HepG2 (cell line): ENCODE measurements at regions not wholly inside any gene's neighbourhood (a gene's known extent, or its start where the extent isn't known, plus 50 kb on each side); places are given as distances from the start of the nearest gene placed in this dataset.

Experiments
- ELF1 ChIP-seq: sonication (generic); formaldehyde crosslinking; IDR thresholded peaks from 2 replicates; pipeline ENCODE4 v1.4.0; 2020; ENCODE audit warnings: missing genetic modification reagents
- IRX3 ChIP-seq: sonication (generic); formaldehyde crosslinking; IDR thresholded peaks from 2 replicates; pipeline ENCODE4 v1.8.1; 2023; ENCODE audit warnings: mild to moderate bottlenecking, low read depth, missing genetic modification reagents, borderline replicate concordance
- SIN3A ChIP-seq: IDR thresholded peaks from 2 replicates; pipeline ENCODE4 v1.6.1; 2011; ENCODE audit warnings: low read depth, mild to moderate bottlenecking, control low read depth, low read length, borderline replicate concordance
- TF ChIP-seq, protein P1 (sequence below): sonication (generic); formaldehyde crosslinking; IDR thresholded peaks from one replicate; pipeline ENCODE4 v1.5.1; 2020; ENCODE audit warnings: mild to moderate bottlenecking, missing genetic modification reagents; ENCODE audit errors: not compliant biosample characterization
- TF ChIP-seq, protein P2 (sequence below): IDR thresholded peaks from 2 replicates; pipeline ENCODE4 v1.6.1; 2012; ENCODE audit warnings: low read length, improper control_type of control experiment

DNA sequence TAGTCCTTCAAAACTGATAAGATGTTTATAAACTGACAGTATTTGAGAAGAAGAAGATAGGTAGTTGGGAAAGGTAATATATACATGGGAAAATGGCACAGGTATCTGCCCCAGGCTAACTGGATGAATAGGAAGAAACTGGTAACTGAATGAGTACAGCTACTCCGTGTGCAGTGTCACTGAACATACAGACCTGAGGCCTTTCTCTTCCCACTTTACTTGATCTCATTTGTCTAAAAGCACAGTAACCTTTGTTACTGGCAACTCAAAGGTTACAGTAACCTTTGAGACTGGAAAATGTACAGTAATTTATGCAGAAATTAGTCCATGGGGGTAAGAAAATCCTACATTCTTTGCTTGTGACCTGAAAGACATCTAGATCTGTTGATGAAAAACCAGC, 735.0 kb upstream of the RIOK2 start (continued):
- TF ChIP-seq, protein P1, sequence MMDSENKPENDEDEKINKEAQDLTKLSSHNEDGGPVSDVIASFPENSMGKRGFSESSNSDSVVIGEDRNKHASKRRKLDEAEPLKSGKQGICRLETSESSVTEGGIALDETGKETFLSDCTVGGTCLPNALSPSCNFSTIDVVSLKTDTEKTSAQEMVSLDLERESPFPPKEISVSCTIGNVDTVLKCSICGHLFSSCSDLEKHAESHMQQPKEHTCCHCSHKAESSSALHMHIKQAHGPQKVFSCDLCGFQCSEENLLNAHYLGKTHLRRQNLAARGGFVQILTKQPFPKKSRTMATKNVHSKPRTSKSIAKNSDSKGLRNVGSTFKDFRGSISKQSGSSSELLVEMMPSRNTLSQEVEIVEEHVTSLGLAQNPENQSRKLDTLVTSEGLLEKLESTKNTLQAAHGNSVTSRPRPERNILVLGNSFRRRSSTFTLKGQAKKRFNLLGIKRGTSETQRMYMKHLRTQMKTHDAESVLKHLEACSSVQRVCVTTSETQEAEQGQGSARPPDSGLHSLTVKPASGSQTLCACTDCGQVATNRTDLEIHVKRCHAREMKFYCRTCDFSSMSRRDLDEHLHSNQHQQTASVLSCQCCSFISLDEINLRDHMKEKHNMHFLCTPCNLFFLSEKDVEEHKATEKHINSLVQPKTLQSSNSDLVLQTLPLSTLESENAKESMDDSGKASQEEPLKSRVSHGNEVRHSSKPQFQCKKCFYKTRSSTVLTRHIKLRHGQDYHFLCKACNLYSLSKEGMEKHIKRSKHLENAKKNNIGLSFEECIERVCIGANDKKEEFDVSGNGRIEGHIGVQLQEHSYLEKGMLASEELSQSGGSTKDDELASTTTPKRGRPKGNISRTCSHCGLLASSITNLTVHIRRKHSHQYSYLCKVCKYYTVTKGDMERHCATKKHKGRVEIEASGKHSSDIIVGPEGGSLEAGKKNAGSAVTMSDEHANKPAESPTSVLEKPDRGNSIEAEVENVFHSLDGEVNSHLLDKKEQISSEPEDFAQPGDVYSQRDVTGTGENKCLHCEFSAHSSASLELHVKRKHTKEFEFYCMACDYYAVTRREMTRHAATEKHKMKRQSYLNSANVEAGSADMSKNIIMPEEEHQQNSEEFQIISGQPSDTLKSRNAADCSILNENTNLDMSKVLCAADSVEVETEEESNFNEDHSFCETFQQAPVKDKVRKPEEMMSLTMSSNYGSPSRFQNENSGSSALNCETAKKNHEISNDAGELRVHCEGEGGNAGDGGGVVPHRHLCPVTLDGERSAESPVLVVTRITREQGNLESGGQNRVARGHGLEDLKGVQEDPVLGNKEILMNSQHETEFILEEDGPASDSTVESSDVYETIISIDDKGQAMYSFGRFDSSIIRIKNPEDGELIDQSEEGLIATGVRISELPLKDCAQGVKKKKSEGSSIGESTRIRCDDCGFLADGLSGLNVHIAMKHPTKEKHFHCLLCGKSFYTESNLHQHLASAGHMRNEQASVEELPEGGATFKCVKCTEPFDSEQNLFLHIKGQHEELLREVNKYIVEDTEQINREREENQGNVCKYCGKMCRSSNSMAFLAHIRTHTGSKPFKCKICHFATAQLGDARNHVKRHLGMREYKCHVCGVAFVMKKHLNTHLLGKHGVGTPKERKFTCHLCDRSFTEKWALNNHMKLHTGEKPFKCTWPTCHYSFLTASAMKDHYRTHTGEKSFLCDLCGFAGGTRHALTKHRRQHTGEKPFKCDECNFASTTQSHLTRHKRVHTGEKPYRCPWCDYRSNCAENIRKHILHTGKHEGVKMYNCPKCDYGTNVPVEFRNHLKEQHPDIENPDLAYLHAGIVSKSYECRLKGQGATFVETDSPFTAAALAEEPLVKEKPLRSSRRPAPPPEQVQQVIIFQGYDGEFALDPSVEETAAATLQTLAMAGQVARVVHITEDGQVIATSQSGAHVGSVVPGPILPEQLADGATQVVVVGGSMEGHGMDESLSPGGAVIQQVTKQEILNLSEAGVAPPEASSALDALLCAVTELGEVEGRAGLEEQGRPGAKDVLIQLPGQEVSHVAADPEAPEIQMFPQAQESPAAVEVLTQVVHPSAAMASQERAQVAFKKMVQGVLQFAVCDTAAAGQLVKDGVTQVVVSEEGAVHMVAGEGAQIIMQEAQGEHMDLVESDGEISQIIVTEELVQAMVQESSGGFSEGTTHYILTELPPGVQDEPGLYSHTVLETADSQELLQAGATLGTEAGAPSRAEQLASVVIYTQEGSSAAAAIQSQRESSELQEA (CRISPR knock-in tag) = no peak
- TF ChIP-seq, protein P2, sequence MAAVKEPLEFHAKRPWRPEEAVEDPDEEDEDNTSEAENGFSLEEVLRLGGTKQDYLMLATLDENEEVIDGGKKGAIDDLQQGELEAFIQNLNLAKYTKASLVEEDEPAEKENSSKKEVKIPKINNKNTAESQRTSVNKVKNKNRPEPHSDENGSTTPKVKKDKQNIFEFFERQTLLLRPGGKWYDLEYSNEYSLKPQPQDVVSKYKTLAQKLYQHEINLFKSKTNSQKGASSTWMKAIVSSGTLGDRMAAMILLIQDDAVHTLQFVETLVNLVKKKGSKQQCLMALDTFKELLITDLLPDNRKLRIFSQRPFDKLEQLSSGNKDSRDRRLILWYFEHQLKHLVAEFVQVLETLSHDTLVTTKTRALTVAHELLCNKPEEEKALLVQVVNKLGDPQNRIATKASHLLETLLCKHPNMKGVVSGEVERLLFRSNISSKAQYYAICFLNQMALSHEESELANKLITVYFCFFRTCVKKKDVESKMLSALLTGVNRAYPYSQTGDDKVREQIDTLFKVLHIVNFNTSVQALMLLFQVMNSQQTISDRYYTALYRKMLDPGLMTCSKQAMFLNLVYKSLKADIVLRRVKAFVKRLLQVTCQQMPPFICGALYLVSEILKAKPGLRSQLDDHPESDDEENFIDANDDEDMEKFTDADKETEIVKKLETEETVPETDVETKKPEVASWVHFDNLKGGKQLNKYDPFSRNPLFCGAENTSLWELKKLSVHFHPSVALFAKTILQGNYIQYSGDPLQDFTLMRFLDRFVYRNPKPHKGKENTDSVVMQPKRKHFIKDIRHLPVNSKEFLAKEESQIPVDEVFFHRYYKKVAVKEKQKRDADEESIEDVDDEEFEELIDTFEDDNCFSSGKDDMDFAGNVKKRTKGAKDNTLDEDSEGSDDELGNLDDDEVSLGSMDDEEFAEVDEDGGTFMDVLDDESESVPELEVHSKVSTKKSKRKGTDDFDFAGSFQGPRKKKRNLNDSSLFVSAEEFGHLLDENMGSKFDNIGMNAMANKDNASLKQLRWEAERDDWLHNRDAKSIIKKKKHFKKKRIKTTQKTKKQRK = no peak
- no peak for TF ChIP-seq SIN3A
- TF ChIP-seq IRX3 (CRISPR knock-in tag) = no peak
- no peak for TF ChIP-seq ELF1 (CRISPR knock-in tag)
